CD4-positive, alpha-beta T cell (primary cell): ENCODE measurements at regions not wholly inside any gene's neighbourhood (a gene's known extent, or its start where the extent isn't known, plus 50 kb on each side); places are given as distances from the start of the nearest gene placed in this dataset.

Source experiments
- ATAC-seq: fragments of 200-7000 bp; cut with Tn5 transposase; one replicate; pipeline ENCODE4 v1.10.0; 2022; ENCODE audit warnings: mild to moderate bottlenecking; ENCODE audit not compliant: poor library complexity
- CTCF ChIA-PET: fragments of 350-600 bp; sonication (Branson Sonifier 250); formaldehyde crosslinking; loops from one replicate; lab custom pipeline; 2021; ENCODE audit warnings: antibody characterized with exemption, inconsistent platforms; lab: Charles Lee
- POLR2A ChIA-PET: fragments of 350-600 bp; sonication (Branson Sonifier 250); formaldehyde crosslinking; loops from one replicate; lab custom pipeline; 2021; ENCODE audit warnings: antibody characterized with exemption, inconsistent platforms; lab: Charles Lee
- DNase-seq, 14 experiments: peaks; one replicate each; pipeline ENCODE4 v3.0.0-alpha.2; 2013 to 2020; ENCODE audit warnings: mixed read lengths in 2 of 14
- H3K27ac ChIP-seq, 2 donors: one replicate each; pipeline versions ENCODE4 v1.5.1 to v1.7.0; 2013; ENCODE audit warnings: low read length in 2 of 2, low read depth in 1 of 2, mild to moderate bottlenecking in 1 of 2
- H3K27me3 ChIP-seq, 2 experiments: 1 replicate in 1 of 2; 2 replicates in 1 of 2; pipeline versions ENCODE4 v1.6.1 to v1.7.0; 2013; ENCODE audit warnings: low read length in 2 of 2, control low read depth in 1 of 2, mild to moderate bottlenecking in 1 of 2, moderate library complexity in 1 of 2; ENCODE audit not compliant: insufficient read depth in 2 of 2, control insufficient read depth in 1 of 2
- H3K36me3 ChIP-seq: one replicate; pipeline ENCODE4 v1.6.1; 2013; ENCODE audit warnings: low read length, control low read depth; ENCODE audit not compliant: insufficient read depth
- H3K4me1 ChIP-seq: one replicate; pipeline ENCODE4 v1.6.1; 2013; ENCODE audit warnings: low read length, control low read depth; ENCODE audit not compliant: insufficient read depth
- H3K4me3 ChIP-seq: one replicate; pipeline ENCODE4 v1.5.1; 2013; ENCODE audit warnings: mild to moderate bottlenecking, low read length, moderate library complexity
- H3K9me3 ChIP-seq, 2 experiments: 1 replicate in 1 of 2; 2 replicates in 1 of 2; pipeline versions ENCODE4 v1.6.1 to v1.7.0; 2013; ENCODE audit warnings: low read length in 2 of 2, mild to moderate bottlenecking in 2 of 2, control low read depth in 1 of 2, moderate library complexity in 1 of 2; ENCODE audit not compliant: control insufficient read depth in 1 of 2, insufficient read depth in 1 of 2
- H3K27ac Mint-ChIP-seq: one replicate; pipeline ENCODE4 v1.8.0; 2020; ENCODE audit warnings: mixed read lengths
- H3K27me3 Mint-ChIP-seq: one replicate; pipeline ENCODE4 v1.8.0; 2021; ENCODE audit warnings: mixed read lengths
- H3K36me3 Mint-ChIP-seq: one replicate; pipeline ENCODE4 v1.8.0; 2021; ENCODE audit warnings: low read depth, mixed read lengths
- H3K4me1 Mint-ChIP-seq: one replicate; pipeline ENCODE4 v1.8.0; 2021; ENCODE audit warnings: low read depth, mixed read lengths
- H3K4me3 Mint-ChIP-seq: one replicate; pipeline ENCODE4 v1.8.0; 2020; ENCODE audit warnings: mild to moderate bottlenecking, mixed read lengths
- H3K9me3 Mint-ChIP-seq: one replicate; pipeline ENCODE4 v1.8.0; 2020; ENCODE audit warnings: mixed read lengths
- intact Hi-C, 2 experiments: fragments of 100-400 bp; cut with DNase I in 1 of 2; cut with micrococcal nuclease in 1 of 2; formaldehyde crosslinking; loops; one replicate each; pipeline versions ENCODE4 v1.15.1 to v1.9.0; 2023 to 2025; cut with DNase I, micrococcal nuclease
- TF ChIP-seq, protein P1 (sequence below): fragments of 200-600 bp; IDR thresholded peaks from one replicate; pipeline ENCODE4 v1.8.0; 2022; ENCODE audit warnings: antibody characterized with exemption, mild to moderate bottlenecking

DNA sequence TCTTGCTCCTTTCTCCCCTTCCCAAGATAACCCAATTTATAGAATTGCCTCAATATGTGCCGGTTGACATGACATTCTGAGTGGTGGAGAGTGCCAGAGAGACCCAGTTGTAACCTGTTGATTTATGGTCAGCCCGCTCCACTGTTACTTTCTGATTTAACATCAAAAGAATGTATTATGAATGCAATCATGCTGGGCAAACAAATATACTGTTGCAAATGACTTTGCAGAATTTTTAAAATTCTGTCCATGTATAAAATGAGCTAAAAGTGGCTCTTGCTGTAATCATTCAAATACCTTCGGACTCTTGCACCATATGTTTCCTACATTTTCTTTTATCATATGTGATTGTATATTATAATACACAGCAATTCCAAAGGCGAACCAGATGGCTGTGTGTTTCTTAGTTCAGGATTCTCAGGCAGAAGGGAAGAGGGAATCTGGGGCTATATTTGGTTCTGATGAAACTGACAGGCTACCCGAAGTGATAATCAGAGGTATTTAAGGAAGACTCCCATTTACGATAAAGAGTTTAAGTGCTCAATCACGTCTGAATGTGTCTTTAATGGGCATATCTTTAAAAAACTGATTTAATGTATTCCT, 131.7 kb downstream of the CLCN4 start:
- H3K27me3 ChIP-seq: no peaks in the 10 kb centered on the region
- TF ChIP-seq, protein P1, sequence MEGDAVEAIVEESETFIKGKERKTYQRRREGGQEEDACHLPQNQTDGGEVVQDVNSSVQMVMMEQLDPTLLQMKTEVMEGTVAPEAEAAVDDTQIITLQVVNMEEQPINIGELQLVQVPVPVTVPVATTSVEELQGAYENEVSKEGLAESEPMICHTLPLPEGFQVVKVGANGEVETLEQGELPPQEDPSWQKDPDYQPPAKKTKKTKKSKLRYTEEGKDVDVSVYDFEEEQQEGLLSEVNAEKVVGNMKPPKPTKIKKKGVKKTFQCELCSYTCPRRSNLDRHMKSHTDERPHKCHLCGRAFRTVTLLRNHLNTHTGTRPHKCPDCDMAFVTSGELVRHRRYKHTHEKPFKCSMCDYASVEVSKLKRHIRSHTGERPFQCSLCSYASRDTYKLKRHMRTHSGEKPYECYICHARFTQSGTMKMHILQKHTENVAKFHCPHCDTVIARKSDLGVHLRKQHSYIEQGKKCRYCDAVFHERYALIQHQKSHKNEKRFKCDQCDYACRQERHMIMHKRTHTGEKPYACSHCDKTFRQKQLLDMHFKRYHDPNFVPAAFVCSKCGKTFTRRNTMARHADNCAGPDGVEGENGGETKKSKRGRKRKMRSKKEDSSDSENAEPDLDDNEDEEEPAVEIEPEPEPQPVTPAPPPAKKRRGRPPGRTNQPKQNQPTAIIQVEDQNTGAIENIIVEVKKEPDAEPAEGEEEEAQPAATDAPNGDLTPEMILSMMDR: no peak
- DNase-seq: no peak
- ChIA-PET CTCF (no interaction called here), POLR2A (no interaction called here)
- H3K36me3 ChIP-seq: no peaks in the 10 kb centered on the region
- H3K9me3 ChIP-seq: no peaks in the 10 kb centered on the region
- H3K36me3 Mint-ChIP-seq: no peaks in the 10 kb centered on the region
- intact Hi-C loops: no loop called here
- H3K27ac ChIP-seq: no peak overlapping the region
- no peak overlapping the region for H3K27ac Mint-ChIP-seq
- no peak for ATAC-seq
- H3K4me1 Mint-ChIP-seq: no peaks in the 10 kb centered on the region
- H3K4me1 ChIP-seq: no peaks in the 10 kb centered on the region
- H3K27me3 Mint-ChIP-seq: no peaks in the 10 kb centered on the region
- no peak overlapping the region for H3K4me3 ChIP-seq
- no peaks in the 10 kb centered on the region for H3K9me3 Mint-ChIP-seq
- H3K4me3 Mint-ChIP-seq: no peak overlapping the region

DNA sequence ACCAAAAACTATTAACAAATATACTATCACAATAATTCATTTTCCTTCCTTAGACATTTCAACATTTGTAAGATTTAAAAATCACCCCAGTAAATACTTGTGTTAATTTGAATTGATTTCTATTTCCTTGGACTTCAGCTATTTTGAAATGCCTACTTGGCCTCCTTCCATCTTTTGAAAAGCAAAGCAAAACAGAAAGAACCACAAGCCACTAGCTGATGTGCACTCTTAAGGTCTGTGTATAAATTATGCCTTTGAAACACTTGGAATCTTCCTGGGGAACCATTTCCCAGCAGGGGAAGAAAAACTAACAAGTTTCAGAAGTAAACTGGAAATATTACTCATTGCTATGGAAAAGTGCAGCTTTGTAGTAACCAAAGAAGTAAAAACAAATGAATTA, 139.8 kb downstream of the CLCN4 start:
- no peak for DNase-seq
- ATAC-seq: no peak
- H3K4me1 ChIP-seq: no peaks in the 10 kb centered on the region
- TF ChIP-seq, protein P1: no peak
- H3K9me3 Mint-ChIP-seq: no peaks in the 10 kb centered on the region
- no peaks in the 10 kb centered on the region for H3K27me3 ChIP-seq
- no peaks in the 10 kb centered on the region for H3K36me3 ChIP-seq
- H3K4me3 ChIP-seq: no peak overlapping the region
- H3K4me3 Mint-ChIP-seq: no peak overlapping the region
- H3K4me1 Mint-ChIP-seq: no peaks in the 10 kb centered on the region
- ChIA-PET CTCF (no interaction called here), POLR2A (no interaction called here)
- no peak overlapping the region for H3K27ac ChIP-seq
- H3K27ac Mint-ChIP-seq: no peak overlapping the region
- intact Hi-C loops: no loop called here
- H3K9me3 ChIP-seq: no peaks in the 10 kb centered on the region
- H3K36me3 Mint-ChIP-seq: no peaks in the 10 kb centered on the region
- no peaks in the 10 kb centered on the region for H3K27me3 Mint-ChIP-seq

DNA sequence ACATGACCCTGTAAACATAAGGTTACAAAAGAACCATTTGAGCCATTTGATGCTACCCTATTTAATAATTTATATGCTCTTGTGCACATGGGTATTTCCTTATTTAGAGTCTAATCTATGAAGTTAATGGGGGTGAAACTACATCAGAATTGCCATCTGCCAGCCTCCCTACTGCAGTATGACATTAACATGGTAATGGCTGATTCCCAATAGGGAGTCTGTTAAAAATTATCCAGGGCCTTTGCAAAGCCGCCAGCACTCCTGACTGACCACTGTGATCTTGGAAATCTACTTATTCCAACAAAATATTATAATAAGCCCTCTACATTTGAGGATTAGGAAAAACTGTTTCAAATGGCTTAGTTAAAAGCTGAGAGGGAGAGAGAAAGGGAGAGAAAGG, 153.7 kb downstream of the CLCN4 start:
- no peaks in the 10 kb centered on the region for H3K9me3 ChIP-seq
- ChIA-PET POLR2A (interaction anchor here (0.6 kb wide), 1 partner anchor 532 kb away, joined by 4 read pairs; no protein-coding TSS in a partner anchor), CTCF (no interaction called here)
- H3K36me3 ChIP-seq: no peaks in the 10 kb centered on the region
- no peak for DNase-seq
- no peaks in the 10 kb centered on the region for H3K36me3 Mint-ChIP-seq
- H3K27ac Mint-ChIP-seq: no peak overlapping the region
- H3K27ac ChIP-seq: no peak overlapping the region
- TF ChIP-seq, protein P1: no peak
- H3K4me3 Mint-ChIP-seq: no peak overlapping the region
- H3K4me1 Mint-ChIP-seq: no peaks in the 10 kb centered on the region
- H3K27me3 ChIP-seq: no peaks in the 10 kb centered on the region
- H3K4me1 ChIP-seq: no peaks in the 10 kb centered on the region
- no peak for ATAC-seq
- H3K4me3 ChIP-seq: no peak overlapping the region
- no peaks in the 10 kb centered on the region for H3K9me3 Mint-ChIP-seq
- intact Hi-C loops: no loop called here
- no peaks in the 10 kb centered on the region for H3K27me3 Mint-ChIP-seq
